MCF 10A (cell line): ENCODE measurements at regions not wholly inside any gene's neighbourhood (a gene's known extent, or its start where the extent isn't known, plus 50 kb on each side); places are given as distances from the start of the nearest gene placed in this dataset.

Source experiments
- BruUV-seq: library from RNA; stranded (reverse); fragments of 400-500 nt; replicated peaks from 2 replicates; lab custom pipeline; 2021; lab: Mats Ljungman, UMichigan
- CTCF ChIA-PET: fragments of 300-600 bp; sonication (Branson Sonifier 250); formaldehyde crosslinking; extraction: SDS; loops from one replicate; lab custom pipeline; 2021; ENCODE audit warnings: antibody characterized with exemption, inconsistent platforms; lab: Yijun Ruan, JAX
- POLR2A ChIA-PET: fragments of 300-600, 350-650 bp; sonication (Branson Sonifier 250); formaldehyde crosslinking; extraction: SDS; loops from one replicate; lab custom pipeline; 2020; ENCODE audit warnings: antibody characterized with exemption, inconsistent platforms; lab: Yijun Ruan, JAX
- DNase-seq: peaks from one replicate; pipeline ENCODE4 v3.0.0-alpha.2; 2018; ENCODE audit not compliant: unreplicated experiment
- H3K27ac Mint-ChIP-seq: one replicate; pipeline ENCODE4 v1.8.0; 2022; ENCODE audit warnings: mild to moderate bottlenecking, low read depth, mixed read lengths; ENCODE audit not compliant: unreplicated experiment
- H3K27me3 Mint-ChIP-seq: one replicate; pipeline ENCODE4 v1.8.0; 2022; ENCODE audit warnings: mixed read lengths; ENCODE audit not compliant: insufficient read depth, unreplicated experiment
- H3K36me3 Mint-ChIP-seq: one replicate; pipeline ENCODE4 v1.8.0; 2022; ENCODE audit warnings: mild to moderate bottlenecking, moderate library complexity, mixed read lengths; ENCODE audit not compliant: insufficient read depth, unreplicated experiment
- H3K4me1 Mint-ChIP-seq: one replicate; pipeline ENCODE4 v1.8.0; 2022; ENCODE audit warnings: mixed read lengths; ENCODE audit not compliant: insufficient read depth, unreplicated experiment
- H3K4me3 Mint-ChIP-seq: one replicate; pipeline ENCODE4 v1.8.0; 2022; ENCODE audit warnings: mild to moderate bottlenecking, moderate library complexity, mixed read lengths; ENCODE audit not compliant: unreplicated experiment
- H3K9me3 Mint-ChIP-seq: one replicate; pipeline ENCODE4 v1.8.0; 2022; ENCODE audit warnings: mixed read lengths; ENCODE audit not compliant: unreplicated experiment
- intact Hi-C: fragments of 100-400 bp; cut with micrococcal nuclease; formaldehyde crosslinking; loops from 2 replicates; pipeline ENCODE4 v1.14.1; 2022
- TF ChIP-seq, protein P1 (sequence below): fragments of 200-600 bp; IDR thresholded peaks from one replicate; pipeline ENCODE4 v1.8.0; 2022; ENCODE audit warnings: antibody characterized with exemption, mild to moderate bottlenecking; ENCODE audit not compliant: unreplicated experiment

DNA sequence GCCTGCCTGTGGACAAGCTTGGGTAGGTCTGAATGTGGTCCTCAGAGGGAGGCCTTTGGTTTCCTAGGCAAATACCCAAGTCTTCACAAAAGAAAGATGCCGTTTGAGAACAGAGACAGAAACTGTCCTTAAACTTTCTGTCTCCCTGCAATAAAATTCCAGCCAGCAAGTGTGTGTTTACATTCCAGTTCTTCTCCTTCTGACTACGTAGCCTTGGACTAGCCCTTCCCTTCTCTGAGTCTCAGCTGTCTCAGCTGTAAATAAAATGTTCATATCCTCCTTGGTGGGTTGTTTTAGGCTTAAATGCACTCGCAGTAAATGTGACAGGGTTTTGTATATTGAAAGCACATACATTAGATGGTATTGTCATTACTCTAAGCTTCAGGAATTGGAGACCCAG lies 561.2 kb upstream of the MKI67 start:
- ChIA-PET POLR2A (no interaction called here), CTCF (no interaction called here)
- H3K36me3 Mint-ChIP-seq: no peaks in the 10 kb centered on the region
- no peak overlapping the region for H3K4me3 Mint-ChIP-seq
- H3K27ac Mint-ChIP-seq: no peak overlapping the region
- BruUV-seq: no TSS peak
- H3K4me1 Mint-ChIP-seq: no peaks in the 10 kb centered on the region
- no peak for DNase-seq
- H3K9me3 Mint-ChIP-seq: no peaks in the 10 kb centered on the region
- peaks cover 31% of the 10 kb centered on the region for H3K27me3 Mint-ChIP-seq
- intact Hi-C loops: no loop called here
- TF ChIP-seq, protein P1, sequence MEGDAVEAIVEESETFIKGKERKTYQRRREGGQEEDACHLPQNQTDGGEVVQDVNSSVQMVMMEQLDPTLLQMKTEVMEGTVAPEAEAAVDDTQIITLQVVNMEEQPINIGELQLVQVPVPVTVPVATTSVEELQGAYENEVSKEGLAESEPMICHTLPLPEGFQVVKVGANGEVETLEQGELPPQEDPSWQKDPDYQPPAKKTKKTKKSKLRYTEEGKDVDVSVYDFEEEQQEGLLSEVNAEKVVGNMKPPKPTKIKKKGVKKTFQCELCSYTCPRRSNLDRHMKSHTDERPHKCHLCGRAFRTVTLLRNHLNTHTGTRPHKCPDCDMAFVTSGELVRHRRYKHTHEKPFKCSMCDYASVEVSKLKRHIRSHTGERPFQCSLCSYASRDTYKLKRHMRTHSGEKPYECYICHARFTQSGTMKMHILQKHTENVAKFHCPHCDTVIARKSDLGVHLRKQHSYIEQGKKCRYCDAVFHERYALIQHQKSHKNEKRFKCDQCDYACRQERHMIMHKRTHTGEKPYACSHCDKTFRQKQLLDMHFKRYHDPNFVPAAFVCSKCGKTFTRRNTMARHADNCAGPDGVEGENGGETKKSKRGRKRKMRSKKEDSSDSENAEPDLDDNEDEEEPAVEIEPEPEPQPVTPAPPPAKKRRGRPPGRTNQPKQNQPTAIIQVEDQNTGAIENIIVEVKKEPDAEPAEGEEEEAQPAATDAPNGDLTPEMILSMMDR: no peak

DNA sequence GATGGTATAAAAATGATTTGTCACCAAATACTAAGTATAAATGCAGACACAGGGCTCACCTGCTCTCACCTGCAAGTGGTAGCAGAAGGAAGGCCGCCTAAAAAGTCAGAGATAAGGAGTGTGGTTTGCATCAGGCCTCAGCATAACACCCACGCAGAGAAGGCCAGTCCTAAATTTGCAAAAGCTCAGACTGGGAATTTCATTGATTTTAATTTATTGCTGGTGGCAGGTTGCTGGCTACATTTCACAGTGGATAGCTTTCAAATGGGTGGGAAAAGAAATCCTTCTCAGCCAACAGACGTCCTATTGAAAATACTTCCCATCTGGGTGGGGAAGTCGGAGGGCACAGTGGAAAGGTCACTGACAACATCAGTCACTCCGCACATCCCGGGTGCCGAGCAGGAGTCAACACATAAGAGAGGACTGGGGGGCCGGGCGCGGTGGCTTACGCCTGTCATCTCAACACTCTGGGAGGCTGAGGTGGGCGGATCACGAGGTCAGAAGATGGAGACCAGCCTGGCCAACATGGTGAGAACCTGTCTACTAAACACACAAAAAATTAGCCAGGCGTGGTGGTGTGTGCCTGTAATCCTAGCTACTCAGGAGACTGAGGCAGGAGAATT lies 561.8 kb upstream of the MKI67 start:
- Mint-ChIP-seq H3K9me3 (no peaks in the 10 kb centered on the region), H3K36me3 (no peaks in the 10 kb centered on the region), H3K27ac (no peak overlapping the region), H3K27me3 (peaks cover 31% of the 10 kb centered on the region), H3K4me3 (no peak overlapping the region), H3K4me1 (no peaks in the 10 kb centered on the region)
- intact Hi-C loops: no loop called here
- BruUV-seq: no TSS peak
- POLR2A ChIA-PET: no interaction called here
- no peak for DNase-seq
- TF ChIP-seq, protein P1: no peak
- CTCF ChIA-PET: no interaction called here

DNA sequence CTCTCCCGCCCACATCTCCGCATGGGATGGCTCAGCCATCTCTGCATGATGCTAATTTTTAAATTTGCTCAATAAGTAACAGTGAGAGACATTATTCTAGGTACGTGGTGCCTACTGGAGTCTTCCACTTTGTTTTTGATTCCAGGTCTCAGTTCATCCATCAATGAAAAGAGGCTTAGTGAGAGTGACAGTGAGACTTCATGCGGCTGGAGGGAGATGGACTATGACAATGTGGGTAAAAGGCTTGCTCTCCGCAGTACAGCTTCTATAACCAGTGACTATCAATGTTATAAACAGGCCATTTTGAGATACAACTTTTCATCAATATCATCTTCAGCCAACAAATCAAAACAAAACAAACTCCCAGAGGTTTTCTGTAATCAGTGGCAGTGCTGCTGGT lies 563.4 kb upstream of the MKI67 start:
- no TSS peak for BruUV-seq
- no peaks in the 10 kb centered on the region for H3K36me3 Mint-ChIP-seq
- ChIA-PET CTCF (no interaction called here), POLR2A (no interaction called here)
- H3K4me1 Mint-ChIP-seq: no peaks in the 10 kb centered on the region
- DNase-seq: no peak
- TF ChIP-seq, protein P1: no peak
- peaks cover 31% of the 10 kb centered on the region for H3K27me3 Mint-ChIP-seq
- no peak overlapping the region for H3K4me3 Mint-ChIP-seq
- intact Hi-C loops: no loop called here
- no peak overlapping the region for H3K27ac Mint-ChIP-seq
- H3K9me3 Mint-ChIP-seq: no peaks in the 10 kb centered on the region

DNA sequence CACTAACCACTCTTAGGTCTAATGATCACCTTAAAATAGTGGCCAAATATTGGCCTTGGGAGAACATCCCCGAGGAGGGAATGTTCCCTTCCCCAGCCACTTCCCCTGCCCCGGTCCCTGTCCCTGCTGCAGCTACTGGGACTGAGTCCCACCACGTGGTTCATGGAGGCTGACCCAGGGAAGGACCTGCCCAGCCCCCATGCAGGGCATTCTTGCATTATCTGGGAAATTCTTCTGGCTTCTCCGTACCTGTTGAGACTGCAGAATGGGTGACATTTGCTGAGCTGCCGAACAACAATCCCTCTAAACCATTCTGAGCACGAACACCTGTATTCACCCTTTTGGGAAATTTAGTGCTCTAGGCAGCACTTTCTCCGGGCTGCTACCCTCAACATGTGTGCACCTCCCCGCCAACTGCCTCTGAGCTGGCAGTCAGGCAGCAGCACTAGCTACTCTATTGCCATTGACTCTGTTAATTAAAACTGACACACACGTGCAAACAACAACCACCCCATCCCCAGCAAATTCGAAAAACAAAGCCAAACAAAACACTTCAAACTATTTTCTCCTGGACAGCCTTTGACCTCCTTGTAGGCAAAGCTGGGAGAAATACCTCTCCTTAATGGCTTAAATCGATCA lies 567.4 kb upstream of the MKI67 start:
- DNase-seq: no peak
- Mint-ChIP-seq H3K4me3 (no peak overlapping the region), H3K27me3 (peaks cover 62% of the 10 kb centered on the region), H3K27ac (no peak overlapping the region), H3K9me3 (no peaks in the 10 kb centered on the region), H3K4me1 (no peaks in the 10 kb centered on the region), H3K36me3 (no peaks in the 10 kb centered on the region)
- ChIA-PET CTCF (interaction anchor here (0.6 kb wide), 1 partner anchor 16 kb away, joined by 3 read pairs; no protein-coding TSS in a partner anchor), POLR2A (no interaction called here)
- BruUV-seq: no TSS peak
- TF ChIP-seq, protein P1: no peak
- intact Hi-C loops: no loop called here
